ENCODE measurements at regions not wholly inside any gene's neighbourhood (a gene's known extent, or its start where the extent isn't known, plus 50 kb on each side); places are given as distances from the start of the nearest gene placed in this dataset.

DNA sequence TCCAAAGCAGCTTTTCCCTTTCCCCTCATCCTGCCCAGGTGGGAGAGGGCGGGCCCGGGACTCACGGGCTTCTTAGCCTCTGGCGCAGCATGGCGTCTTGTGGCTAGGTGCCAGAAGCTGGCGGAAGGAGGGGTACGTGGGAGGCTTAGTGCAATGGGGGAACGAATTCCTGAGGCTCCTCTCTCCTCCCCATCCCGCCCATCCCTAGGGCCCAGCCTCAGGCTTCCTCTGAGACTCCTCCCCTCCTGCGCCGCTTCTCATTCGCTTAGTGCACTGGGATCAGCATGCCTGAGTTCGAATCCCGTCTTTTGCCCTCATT lies 297.8 kb downstream of the ZNF536 start:
- no peaks in the 10 kb centered on the region for H3K9me3 ChIP-seq (ENCODE audit: insufficient read depth in 2 of 2, low read depth in 1 of 2, low read length in 1 of 2)
- no peak overlapping the region for H3K4me2 ChIP-seq (ENCODE audit: insufficient read depth in 1 of 2, low read depth in 2 of 2, low read length in 2 of 2)
- no peak overlapping the region for H3K9ac ChIP-seq (replicated peaks in 1 of 4; ENCODE audit: extremely low read depth in 1 of 4, low read depth in 3 of 4, low read length in 3 of 4)
- H3K36me3 ChIP-seq (ENCODE audit: control insufficient read depth in 2 of 4, insufficient read depth in 4 of 4, low read length in 3 of 4) = no peaks in the 10 kb centered on the region
- no peak overlapping the region for H3K56ac ChIP-seq (replicated peaks; ENCODE audit: insufficient read length, low read depth, low read length)
- H2BK15ac ChIP-seq (ENCODE audit: low read length) = no peak overlapping the region
- no peaks in the 10 kb centered on the region for H3K27me3 ChIP-seq (replicated peaks in 1 of 4; ENCODE audit: control insufficient read depth in 3 of 4, extremely low read depth in 1 of 4, insufficient read depth in 3 of 4, low read length in 3 of 4)
- H3K4ac ChIP-seq (replicated peaks; ENCODE audit: insufficient read length, low read depth, low read length) = no peak overlapping the region
- H2BK120ac ChIP-seq (replicated peaks; ENCODE audit: low read depth, low read length) = no peak overlapping the region
- no peak for DNase-seq (ENCODE audit: low read depth in 1 of 2, low spot score in 2 of 2)
- no peak overlapping the region for H2AK5ac ChIP-seq (ENCODE audit: low read depth, low read length)
- no peak overlapping the region for H2BK20ac ChIP-seq (ENCODE audit: low read length)
- H4K91ac ChIP-seq (replicated peaks; ENCODE audit: insufficient read length, low read length) = no peak overlapping the region
- POLR2A ChIA-PET (ENCODE audit: partially characterized antibody) = no interaction called here
- H3K79me1 ChIP-seq (ENCODE audit: low read depth, low read length) = no peaks in the 10 kb centered on the region
- H2BK12ac ChIP-seq (ENCODE audit: low read depth, low read length) = 0 out of 2 replicates have a peak overlapping the region, but pooled peaks have one; percentile 7
- H3K27ac ChIP-seq (ENCODE audit: low read depth, low read length) = no peak overlapping the region
- no peak for FAIRE-seq
- H2AFZ ChIP-seq (ENCODE audit: low read length) = no peak overlapping the region
- no peak for TF ChIP-seq RAD21 (IDR thresholded peaks at IDR 0.05 in 1 of 2, conservative IDR thresholded peaks at IDR 0.05 in 1 of 2; ENCODE audit: low read depth in 2 of 2, low read length in 2 of 2)
- TF ChIP-seq PHF8 (conservative IDR thresholded peaks at IDR 0.05; ENCODE audit: low read depth, low read length) = no peak
- no peak for TF ChIP-seq ASH2L (IDR thresholded peaks at IDR 0.05; ENCODE audit: low read length)
- TF ChIP-seq, protein P1, sequence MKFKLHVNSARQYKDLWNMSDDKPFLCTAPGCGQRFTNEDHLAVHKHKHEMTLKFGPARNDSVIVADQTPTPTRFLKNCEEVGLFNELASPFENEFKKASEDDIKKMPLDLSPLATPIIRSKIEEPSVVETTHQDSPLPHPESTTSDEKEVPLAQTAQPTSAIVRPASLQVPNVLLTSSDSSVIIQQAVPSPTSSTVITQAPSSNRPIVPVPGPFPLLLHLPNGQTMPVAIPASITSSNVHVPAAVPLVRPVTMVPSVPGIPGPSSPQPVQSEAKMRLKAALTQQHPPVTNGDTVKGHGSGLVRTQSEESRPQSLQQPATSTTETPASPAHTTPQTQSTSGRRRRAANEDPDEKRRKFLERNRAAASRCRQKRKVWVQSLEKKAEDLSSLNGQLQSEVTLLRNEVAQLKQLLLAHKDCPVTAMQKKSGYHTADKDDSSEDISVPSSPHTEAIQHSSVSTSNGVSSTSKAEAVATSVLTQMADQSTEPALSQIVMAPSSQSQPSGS (IDR thresholded peaks at IDR 0.05; ENCODE audit: low read length) = no peak
- no peak for TF ChIP-seq POLR2AphosphoS5 (IDR thresholded peaks at IDR 0.05; ENCODE audit: low read depth, low read length)
- no peak for TF ChIP-seq CTBP2 (IDR thresholded peaks at IDR 0.05; ENCODE audit: borderline replicate concordance, insufficient read depth, insufficient read length, low read length)
- TF ChIP-seq BCL11A (IDR thresholded peaks at IDR 0.05; ENCODE audit: low read depth in 2 of 2, low read length in 2 of 2) = no peak
- no peak for TF ChIP-seq BRCA1 (IDR thresholded peaks at IDR 0.05; ENCODE audit: low read depth, low read length)
- TF ChIP-seq, protein P2, sequence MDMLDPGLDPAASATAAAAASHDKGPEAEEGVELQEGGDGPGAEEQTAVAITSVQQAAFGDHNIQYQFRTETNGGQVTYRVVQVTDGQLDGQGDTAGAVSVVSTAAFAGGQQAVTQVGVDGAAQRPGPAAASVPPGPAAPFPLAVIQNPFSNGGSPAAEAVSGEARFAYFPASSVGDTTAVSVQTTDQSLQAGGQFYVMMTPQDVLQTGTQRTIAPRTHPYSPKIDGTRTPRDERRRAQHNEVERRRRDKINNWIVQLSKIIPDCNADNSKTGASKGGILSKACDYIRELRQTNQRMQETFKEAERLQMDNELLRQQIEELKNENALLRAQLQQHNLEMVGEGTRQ (IDR thresholded peaks at IDR 0.05; ENCODE audit: low read length) = no peak
- no peak for TF ChIP-seq YY1 (IDR thresholded peaks at IDR 0.05; ENCODE audit: low read depth, low read length)
- TF ChIP-seq FOSL1 (IDR thresholded peaks at IDR 0.05; ENCODE audit: insufficient read depth, low read depth, low read length) = no peak
- no peaks in the 10 kb centered on the region for H3K23me2 ChIP-seq (ENCODE audit: low read depth, low read length)
- H3K4me3 ChIP-seq (ENCODE audit: extremely low read depth in 1 of 4, insufficient read depth in 2 of 4, low read depth in 3 of 4, low read length in 4 of 4) = no peak overlapping the region
- no peak overlapping the region for H3K14ac ChIP-seq (ENCODE audit: insufficient read length)
- 0 out of 2 replicates have a peak overlapping the region, but pooled peaks have one; percentile 52 for H2BK5ac ChIP-seq (ENCODE audit: low read depth, low read length)
- CTCF ChIA-PET (ENCODE audit: partially characterized antibody) = interaction anchor here (0.7 to 8.4 kb wide), 18 partner anchors 9 to 1646 kb away, joined by 3 to 94 read pairs (median 4); no protein-coding TSS in a partner anchor
- H4K20me1 ChIP-seq (replicated peaks in 1 of 2; ENCODE audit: control insufficient read depth in 1 of 2, insufficient read depth in 2 of 2, low read length in 2 of 2) = no peaks in the 10 kb centered on the region
- no peak overlapping the region for H3K18ac ChIP-seq (ENCODE audit: extremely low read depth, low read length)
- WGBS, 2 experiments (ENCODE audit: extremely low coverage in 1 of 2, insufficient coverage in 1 of 2, insufficient read length in 1 of 2, insufficient replicate concordance in 2 of 2, low coverage in 1 of 2, low lambda C conversion rate in 2 of 2, missing lambda C conversion rate in 1 of 2) = 84% methylated on average over 14 of the region's 14 CpGs; no CpG with 5 or more reads in 1 of the 2 experiments
- H3K23ac ChIP-seq (ENCODE audit: insufficient read length) = no peak overlapping the region
- no peak overlapping the region for H4K8ac ChIP-seq (ENCODE audit: extremely low read depth, insufficient read depth, low read length)
- H3K4me1 ChIP-seq (replicated peaks in 1 of 4; ENCODE audit: control insufficient read depth in 3 of 4, insufficient read depth in 4 of 4, low read length in 3 of 4) = peaks cover 0 to 3% (median 1%) of the 10 kb centered on the region in 4 experiments; a peak in 2 of 7 replicates
- H3K79me2 ChIP-seq (ENCODE audit: control insufficient read depth in 1 of 2, insufficient read depth in 2 of 2, low read length in 2 of 2) = no peaks in the 10 kb centered on the region
- H4K5ac ChIP-seq (ENCODE audit: insufficient read length, low read depth, low read length) = no peak overlapping the region
